Panc1 (cell line): ENCODE measurements at regions not wholly inside any gene's neighbourhood (a gene's known extent, or its start where the extent isn't known, plus 50 kb on each side); places are given as distances from the start of the nearest gene placed in this dataset.

ENCODE experiments used
- ATAC-seq: fragments of 200-7000 bp; cut with Tn5 transposase; 2 replicates; pipeline ENCODE4 v1.9.1; 2020; ENCODE audit warnings: mild to moderate bottlenecking, moderate library complexity
- BruUV-seq: library from RNA; stranded (reverse); fragments of 400-500 nt; replicated peaks from 2 replicates; lab custom pipeline; 2021; lab: Mats Ljungman, UMichigan
- CTCF ChIA-PET: fragments of 300-600 bp; sonication (Branson Sonifier 250); formaldehyde crosslinking; loops from one replicate; lab custom pipeline; 2022; ENCODE audit warnings: antibody characterized with exemption; lab: Charles Lee
- POLR2A ChIA-PET: fragments of 300-600 bp; sonication (Branson Sonifier 250); formaldehyde crosslinking; loops from one replicate; lab custom pipeline; 2022; ENCODE audit warnings: antibody characterized with exemption; lab: Charles Lee
- DNase-seq: peaks from one replicate; pipeline ENCODE4 v3.0.0-alpha.2; 2010; ENCODE audit warnings: low read depth, low spot score
- H3K27ac ChIP-seq: 2 replicates; pipeline ENCODE4 v1.5.1; 2011; ENCODE audit warnings: mild to moderate bottlenecking, low read length, inconsistent platforms
- H3K27me3 ChIP-seq: fragments of 200-500 bp; sonication (Bioruptor generic); 2 replicates; pipeline ENCODE4 v1.6.0; 2014; ENCODE audit warnings: low read length, inconsistent platforms; ENCODE audit not compliant: control insufficient read depth, insufficient read depth
- H3K36me3 ChIP-seq: fragments of 200-500 bp; sonication (Bioruptor generic); 2 replicates; pipeline ENCODE4 v1.5.1; 2014; ENCODE audit warnings: inconsistent platforms, mild to moderate bottlenecking, low read length, moderate library complexity; ENCODE audit not compliant: control insufficient read depth, insufficient read depth
- H3K4me1 ChIP-seq: 2 replicates; pipeline ENCODE4 v1.5.1; 2011; ENCODE audit warnings: inconsistent platforms, mild to moderate bottlenecking, low read length, moderate library complexity; ENCODE audit not compliant: control insufficient read depth, insufficient read depth
- H3K4me3 ChIP-seq, 2 experiments: 2 replicates each; pipeline ENCODE4 v1.5.1; 2011 to 2012; ENCODE audit warnings: low read depth in 2 of 2, low read length in 2 of 2, mild to moderate bottlenecking in 2 of 2, inconsistent platforms in 1 of 2, moderate library complexity in 1 of 2
- H3K9me3 ChIP-seq: fragments of 200-500 bp; sonication (Bioruptor generic); 2 replicates; pipeline ENCODE4 v1.5.1; 2014; ENCODE audit warnings: low read depth, mild to moderate bottlenecking, inconsistent platforms, low read length, moderate library complexity; ENCODE audit not compliant: control insufficient read depth, insufficient read depth
- CTCF ChIP-seq: fragments of 450-650 bp; IDR thresholded peaks from 2 replicates; pipeline ENCODE4 v1.5.1; 2017; ENCODE audit warnings: mild to moderate bottlenecking
- POLR2AphosphoS5 ChIP-seq: IDR thresholded peaks from 2 replicates; pipeline ENCODE4 v1.6.1; 2012; ENCODE audit warnings: mild to moderate bottlenecking, low read depth, low read length, moderate library complexity
- REST ChIP-seq, 2 experiments: IDR thresholded peaks; 2 replicates each; pipeline ENCODE4 v1.6.1; 2011 to 2012; ENCODE audit warnings: low read depth in 2 of 2, control low read depth in 1 of 2, low read length in 1 of 2, mild to moderate bottlenecking in 1 of 2, moderate library complexity in 1 of 2; ENCODE audit not compliant: insufficient read depth in 1 of 2
- SIN3A ChIP-seq: IDR thresholded peaks from 2 replicates; pipeline ENCODE4 v1.6.1; 2012; ENCODE audit warnings: low read depth, mild to moderate bottlenecking, low read length, moderate library complexity, borderline replicate concordance; ENCODE audit not compliant: insufficient read depth
- TCF7L2 ChIP-seq: IDR thresholded peaks from 2 replicates; pipeline ENCODE4 v1.6.1; 2011; ENCODE audit warnings: mild to moderate bottlenecking, low read depth, low read length, inconsistent platforms
- in situ Hi-C: cut with HindIII; loops from 2 replicates; pipeline ENCODE4 v1.10.0; 2016; ENCODE audit warnings: low sequenced_read_pairs, low pct_unique_long_range_greater_than_20kb
- intact Hi-C: fragments of 100-400 bp; cut with micrococcal nuclease; formaldehyde crosslinking; loops from one replicate; pipeline ENCODE4 v1.10.0; 2022; ENCODE audit not compliant: unreplicated experiment

GRCh38 chr11:123325533-123325932, 104.5 kb upstream of the GRAMD1B start:
- H3K4me1 ChIP-seq = no peaks in the 10 kb centered on the region
- in situ Hi-C loops (no loop called here), intact Hi-C loops (no loop called here)
- H3K36me3 ChIP-seq = no peaks in the 10 kb centered on the region
- H3K27ac ChIP-seq = no peak overlapping the region
- ChIA-PET CTCF (interaction anchor here (0.7 kb wide), 1 partner anchor 216 kb away, joined by 3 read pairs; no protein-coding TSS in a partner anchor), POLR2A (no interaction called here)
- H3K4me3 ChIP-seq = no peak overlapping the region
- ATAC-seq (no peak), DNase-seq (no peak)
- BruUV-seq = no TSS peak
- H3K9me3 ChIP-seq = no peaks in the 10 kb centered on the region
- H3K27me3 ChIP-seq = peaks cover 22% of the 10 kb centered on the region
- TF ChIP-seq TCF7L2 = no peak

GRCh38 chr11:123323568-123323967, 106.5 kb upstream of the GRAMD1B start:
- ChIA-PET CTCF (no interaction called here), POLR2A (no interaction called here)
- no peak overlapping the region for H3K4me3 ChIP-seq
- DNase-seq (no peak), ATAC-seq (no peak)
- H3K27me3 ChIP-seq = peaks cover 25% of the 10 kb centered on the region
- H3K9me3 ChIP-seq = no peaks in the 10 kb centered on the region
- H3K27ac ChIP-seq = no peak overlapping the region
- no peaks in the 10 kb centered on the region for H3K4me1 ChIP-seq
- H3K36me3 ChIP-seq = no peaks in the 10 kb centered on the region
- BruUV-seq = no TSS peak
- in situ Hi-C loops (no loop called here), intact Hi-C loops (no loop called here)
- no peak for TF ChIP-seq CTCF
- TF ChIP-seq REST (IDR thresholded peaks at IDR 0.05; ENCODE audit: insufficient read depth in 1 of 2, low read depth in 2 of 2, low read length in 1 of 2) = no peak
- no peak for TF ChIP-seq POLR2AphosphoS5
- no peak for TF ChIP-seq SIN3A
- TF ChIP-seq TCF7L2 = no peak

- DNase-seq (no peak), ATAC-seq (no peak)
- CTCF ChIA-PET = no interaction called here
- Histone ChIP-seq H3K27me3 (peaks cover 26% of the 10 kb centered on the region), H3K4me1 (no peaks in the 10 kb centered on the region), H3K36me3 (no peaks in the 10 kb centered on the region), H3K9me3 (no peaks in the 10 kb centered on the region), H3K4me3 (no peak overlapping the region), H3K27ac (no peak overlapping the region)
- TF ChIP-seq REST (IDR thresholded peaks at IDR 0.05; ENCODE audit: insufficient read depth in 1 of 2, low read depth in 2 of 2, low read length in 1 of 2) = no peak
- TF ChIP-seq TCF7L2 = no peak
- no peak for TF ChIP-seq SIN3A
- no peak for TF ChIP-seq CTCF
- TF ChIP-seq POLR2AphosphoS5 = no peak
- in situ Hi-C loops (no loop called here), intact Hi-C loops (no loop called here)
- no TSS peak for BruUV-seq
- POLR2A ChIA-PET = no interaction called here
Measured at GRCh38 chr11:123321636-123322035, 108.4 kb upstream of the GRAMD1B start.
